Astrocyte of the hippocampus (primary cell): ENCODE measurements at regions not wholly inside any gene's neighbourhood (a gene's known extent, or its start where the extent isn't known, plus 50 kb on each side); places are given as distances from the start of the nearest gene placed in this dataset.
"Not testable (repeated sequence)": the region's sequence is repeated elsewhere in the genome, so short reads cannot be mapped to it uniquely, and the experiment has no call there.

Source experiments
- DNase-seq: peaks from one replicate; pipeline ENCODE4 v3.0.0; 2011; ENCODE audit warnings: low read depth, low spot score

GRCh38 chr5:72760259-72760658, 56.2 kb upstream of the TNPO1 start:
- peak; percentile 14 for DNase-seq

DNA sequence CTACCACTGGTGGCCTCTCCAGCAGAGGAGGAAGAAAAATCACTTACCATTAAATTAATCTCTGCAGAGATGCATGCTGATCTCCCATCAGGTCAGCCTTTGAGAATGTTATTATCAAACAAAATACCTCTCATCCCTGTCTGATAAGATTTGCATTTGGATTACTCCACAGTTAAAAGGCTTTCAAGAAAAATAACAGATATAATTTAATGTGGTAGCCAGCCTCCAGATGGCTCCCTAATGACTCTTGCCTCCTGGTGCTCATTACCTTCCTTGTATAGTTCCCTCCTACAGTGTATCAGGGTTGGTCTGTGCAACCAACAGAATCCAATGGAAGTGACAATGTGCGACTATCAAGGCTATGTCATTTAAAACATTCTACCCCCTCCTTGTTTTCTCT, 63.6 kb upstream of the TNPO1 start:
- no peak for DNase-seq

GRCh38 chr5:72749362-72749997, 67.0 kb upstream of the TNPO1 start:
- DNase-seq, result no peak

DNA sequence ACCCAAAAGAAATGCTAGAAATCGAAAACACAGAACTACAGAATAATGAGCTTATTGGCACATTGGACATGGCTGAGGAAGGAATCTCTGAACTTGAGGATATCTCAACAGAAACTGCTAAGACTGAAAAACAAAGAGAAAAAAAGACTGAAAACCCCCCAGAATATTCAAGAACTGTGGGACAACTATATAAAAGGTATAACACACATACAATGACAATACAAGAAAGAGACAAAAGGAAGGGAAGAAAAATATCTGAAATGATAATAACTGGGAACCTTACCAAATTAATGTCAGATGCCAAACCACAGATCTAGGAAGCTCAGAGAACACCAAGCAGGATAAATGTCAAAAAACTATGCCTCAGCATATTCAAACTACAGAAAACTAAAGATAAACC, 68.6 kb upstream of the TNPO1 start:
- DNase-seq, result no peak

- no peak for DNase-seq
Measured at GRCh38 chr5:72746736-72747135, 69.7 kb upstream of the TNPO1 start.

GRCh38 chr5:72744136-72744535, 72.3 kb upstream of the TNPO1 start:
- no peak for DNase-seq

DNA sequence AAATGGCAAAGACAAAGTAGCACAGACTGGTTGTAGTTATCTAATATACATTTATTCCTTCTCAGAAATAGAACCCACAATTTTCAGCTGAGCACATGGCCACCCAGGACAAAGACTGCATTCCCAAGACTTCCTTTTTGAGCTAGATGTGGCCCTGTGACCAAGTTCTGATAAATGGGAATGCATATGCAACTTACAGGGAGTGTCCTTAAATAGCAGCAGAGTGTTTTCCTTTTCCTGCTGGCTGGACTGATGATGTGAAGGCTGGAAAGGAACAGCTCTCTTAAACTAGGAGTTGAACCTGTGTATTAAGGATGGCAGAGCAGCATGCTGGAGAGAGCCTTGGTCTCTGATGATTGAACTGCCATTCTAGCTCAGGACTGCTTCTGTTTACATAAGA, 74.7 kb upstream of the TNPO1 start:
- DNase-seq, result no peak

- no peak for DNase-seq
Measured at GRCh38 chr5:72733810-72734209, 82.7 kb upstream of the TNPO1 start.

GRCh38 chr5:72723581-72723980, 92.9 kb upstream of the TNPO1 start:
- no peak for DNase-seq

DNA sequence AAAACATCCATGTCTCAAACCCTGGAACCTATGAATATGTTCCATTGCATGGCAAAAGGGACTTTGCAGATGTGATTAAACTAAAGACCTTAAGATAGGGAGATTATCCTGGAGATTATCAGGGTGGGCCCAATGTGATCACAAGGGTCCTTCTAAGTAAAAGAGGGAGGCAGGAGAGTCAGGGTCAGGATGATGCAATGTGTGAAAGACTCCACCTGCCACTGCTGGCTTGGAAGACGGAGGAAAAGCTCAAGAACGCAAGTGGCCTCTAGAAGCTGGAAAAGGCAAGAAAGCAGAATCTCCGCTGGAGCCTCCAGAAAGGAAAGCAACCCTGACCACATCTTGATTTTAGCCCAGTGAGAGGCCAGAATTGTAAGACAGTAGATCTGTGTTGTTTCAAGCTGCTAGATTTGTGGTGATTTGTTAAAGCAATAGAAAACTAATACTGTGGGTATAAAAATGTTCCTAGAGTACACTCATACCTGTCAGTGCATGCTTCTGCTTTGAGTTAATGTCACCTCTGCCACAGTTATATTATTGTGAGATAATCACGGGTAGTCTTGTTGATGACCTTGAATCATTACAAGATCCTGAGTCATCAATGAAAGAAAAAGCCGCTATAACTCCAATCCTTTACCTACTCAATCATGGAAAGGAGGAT, 93.5 kb upstream of the TNPO1 start:
- no peak for DNase-seq

GRCh38 chr5:72721844-72722243, 94.6 kb upstream of the TNPO1 start:
- DNase-seq, result no peak

- DNase-seq, result peak; percentile 3
Measured at GRCh38 chr5:72720205-72720604, 96.3 kb upstream of the TNPO1 start.

- no peak for DNase-seq
Measured at GRCh38 chr5:72711351-72711750, 105.1 kb upstream of the TNPO1 start.

DNA sequence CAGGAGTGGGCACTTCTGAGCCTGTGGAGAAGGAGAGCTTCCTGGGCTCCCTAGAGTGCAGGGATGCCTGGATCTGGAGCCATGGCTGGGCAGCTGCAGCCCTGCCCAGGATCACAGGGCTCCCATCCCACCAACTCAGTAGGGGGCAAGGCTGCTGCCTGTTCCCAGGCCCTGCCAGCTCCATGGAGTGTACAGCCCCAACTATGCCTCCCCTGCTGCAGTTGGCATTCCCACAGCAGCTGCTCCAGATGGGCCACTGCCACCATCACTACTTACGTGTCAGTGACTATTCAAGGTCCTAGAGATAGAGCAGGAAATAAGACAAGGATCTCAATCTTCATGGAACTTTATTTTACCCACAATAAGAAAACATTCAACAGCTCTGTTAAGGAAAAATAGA, 107.1 kb upstream of the TNPO1 start:
- no peak for DNase-seq

DNA sequence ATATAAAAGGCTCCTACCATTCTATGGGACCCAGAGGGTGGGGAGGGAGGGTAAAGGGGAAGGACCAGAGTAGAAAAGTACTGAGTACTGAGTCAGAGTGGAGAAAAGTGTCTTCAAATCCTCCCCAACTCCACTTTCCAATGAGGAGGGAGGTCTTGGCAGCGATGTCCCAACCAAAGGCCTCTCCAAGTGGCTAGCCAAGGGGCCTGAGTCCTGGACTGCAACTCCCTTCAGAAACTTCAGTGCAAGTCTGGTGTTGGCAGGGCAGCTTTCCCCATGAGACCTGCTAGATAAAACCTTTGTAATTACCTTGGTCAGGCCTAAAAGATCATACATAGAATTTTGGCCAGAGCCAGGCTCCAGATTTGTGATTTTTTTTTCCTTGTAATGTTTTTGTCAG, 111.3 kb upstream of the TNPO1 start:
- DNase-seq, result no peak

GRCh38 chr5:72703876-72704275, 112.6 kb upstream of the TNPO1 start:
- DNase-seq, result no peak

- no peak for DNase-seq
Measured at GRCh38 chr5:72702881-72703434, 113.5 kb upstream of the TNPO1 start.

DNA sequence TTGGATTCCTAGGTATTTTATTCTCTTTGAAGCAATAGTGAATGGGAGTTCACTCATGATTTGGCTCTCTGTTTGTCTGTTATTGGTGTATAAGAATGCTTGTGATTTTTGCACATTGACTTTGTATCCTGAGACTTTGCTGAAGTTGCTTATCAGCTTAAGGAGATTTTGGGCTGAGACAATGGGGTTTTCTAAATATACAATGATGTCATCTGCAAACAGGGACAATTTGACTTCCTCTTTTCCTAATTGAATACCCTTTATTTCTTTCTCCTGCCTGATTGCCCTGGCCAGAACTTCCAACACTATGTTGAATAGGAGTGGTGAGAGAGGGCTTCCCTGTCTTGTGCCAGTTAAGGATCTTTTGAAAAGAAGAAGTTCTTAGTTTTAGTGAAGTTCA, 114.4 kb upstream of the TNPO1 start:
- not testable (repeated sequence) for DNase-seq

- no peak for DNase-seq
Measured at GRCh38 chr5:72698481-72698880, 118.0 kb upstream of the TNPO1 start.

GRCh38 chr5:72697622-72698021, 118.8 kb upstream of the TNPO1 start:
- DNase-seq, result no peak

DNA sequence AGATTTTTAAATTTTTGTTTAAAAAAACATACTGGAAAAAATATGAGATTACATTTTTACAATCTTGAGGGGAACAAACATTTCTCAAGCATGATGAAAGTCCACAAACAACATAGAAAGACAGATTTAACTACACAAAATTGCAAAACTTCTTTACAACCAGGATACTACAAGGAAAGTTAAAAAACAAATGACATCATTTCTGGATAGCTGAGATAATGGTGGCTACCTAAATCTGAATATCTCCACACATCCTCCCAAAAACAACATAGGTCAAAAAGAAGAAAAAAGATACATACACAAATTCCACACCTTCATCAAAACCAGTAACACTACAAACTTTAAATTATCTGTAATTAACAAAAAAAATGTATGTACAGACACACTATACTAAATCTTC, 120.8 kb upstream of the TNPO1 start:
- no peak for DNase-seq

DNA sequence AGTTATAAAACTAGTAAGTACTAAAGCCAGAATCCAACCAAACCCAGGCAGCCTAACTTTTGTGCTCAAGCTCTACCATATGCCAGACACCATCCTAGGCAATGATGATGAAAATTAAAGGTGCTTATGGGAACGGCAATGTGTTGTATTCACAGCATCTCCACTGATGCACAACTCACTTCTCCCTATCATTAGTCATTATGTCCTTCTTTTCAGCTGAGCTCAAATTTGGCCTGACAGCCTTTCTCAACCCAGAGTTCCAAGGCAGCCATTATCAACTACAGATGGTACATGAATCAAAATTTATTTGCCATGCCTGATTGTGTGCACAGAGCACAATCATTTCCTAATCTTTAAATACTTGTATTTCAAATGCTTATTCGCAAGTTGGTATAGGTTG, 121.6 kb upstream of the TNPO1 start:
- no peak for DNase-seq

- DNase-seq, result no peak
Measured at GRCh38 chr5:72693546-72694205, 122.8 kb upstream of the TNPO1 start.
